HFF-Myc (cell line): ENCODE measurements at regions not wholly inside any gene's neighbourhood (a gene's known extent, or its start where the extent isn't known, plus 50 kb on each side); places are given as distances from the start of the nearest gene placed in this dataset.

Source experiments
- DNase-seq: peaks from one replicate; pipeline ENCODE4 v3.0.0-alpha.2; 2011; ENCODE audit warnings: low read depth; ENCODE audit errors: extremely low read depth
- H3K4me3 ChIP-seq: replicated peaks from 2 replicates; pipeline ENCODE4 v1.5.1; 2011; ENCODE audit warnings: low read depth, mild to moderate bottlenecking, control low read depth, low read length
- CTCF ChIP-seq: IDR thresholded peaks from 2 replicates; pipeline ENCODE4 v1.5.1; 2012; ENCODE audit warnings: mild to moderate bottlenecking, low read depth, low read length, control low read depth; ENCODE audit errors: missing control alignments

- DNase-seq = no peak
- no peak for TF ChIP-seq CTCF
- H3K4me3 ChIP-seq = no peak overlapping the region
These were observed 131.3 kb downstream of the C11orf91 start for GRCh38 chr11:33569333-33569732.

- no peak for TF ChIP-seq CTCF
- no peak for DNase-seq
- H3K4me3 ChIP-seq = no peak overlapping the region
These were observed 133.6 kb downstream of the C11orf91 start for GRCh38 chr11:33567004-33567403.

DNA sequence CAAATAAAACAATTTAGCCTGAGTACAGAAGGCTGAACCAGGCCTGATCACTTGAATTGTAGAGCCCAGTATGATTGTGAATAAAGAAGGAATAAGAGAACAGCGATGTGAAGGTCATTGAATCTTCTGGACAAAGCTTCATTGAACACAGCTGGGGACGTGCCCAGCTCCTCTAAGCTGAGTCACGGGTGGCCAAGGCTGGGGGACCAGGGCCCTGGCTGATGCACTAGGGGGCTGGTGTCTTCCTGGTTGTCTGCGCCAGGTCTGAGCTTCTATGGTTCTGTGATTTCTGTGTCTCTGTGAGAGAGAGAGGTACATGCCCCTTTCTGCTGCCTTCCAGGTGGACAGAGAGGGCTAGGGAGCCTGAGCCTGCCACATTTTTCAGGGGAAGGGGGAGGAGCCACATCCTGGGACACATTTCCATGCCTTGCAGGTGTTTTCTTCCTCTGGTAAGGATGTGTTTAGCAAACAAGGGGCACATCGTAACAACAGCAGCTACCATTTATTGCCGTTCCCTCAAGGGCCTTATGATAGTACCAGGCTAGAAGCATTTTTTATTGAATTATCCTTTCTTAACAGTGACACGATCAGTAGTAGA, 135.7 kb downstream of the C11orf91 start:
- H3K4me3 ChIP-seq = no peak overlapping the region
- TF ChIP-seq CTCF = no peak
- no peak for DNase-seq

- no peak for TF ChIP-seq CTCF
- DNase-seq = no peak
- no peak overlapping the region for H3K4me3 ChIP-seq
These were observed 139.9 kb downstream of the C11orf91 start for GRCh38 chr11:33560729-33561128.

DNA sequence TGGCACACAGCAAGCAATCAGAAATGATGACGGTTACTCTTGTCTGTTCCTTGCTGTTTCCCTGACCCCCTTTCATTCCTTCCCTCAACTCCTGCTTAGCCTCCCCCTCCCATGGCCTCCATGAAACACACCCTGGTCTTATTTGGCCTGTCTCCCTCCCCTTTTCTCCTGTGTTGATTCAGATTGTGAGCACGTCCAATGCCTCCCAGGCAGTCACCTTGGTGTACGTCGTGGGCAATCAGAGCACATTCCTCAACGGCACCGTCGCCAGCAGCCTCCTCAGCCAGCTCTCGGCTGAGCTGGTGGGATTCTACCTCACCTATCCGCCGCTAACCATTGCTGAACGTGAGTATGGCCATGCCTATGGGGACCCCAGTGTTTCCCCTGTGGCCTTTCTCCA, 141.1 kb downstream of the C11orf91 start:
- no peak for DNase-seq
- no peak overlapping the region for H3K4me3 ChIP-seq
- TF ChIP-seq CTCF = no peak

DNA sequence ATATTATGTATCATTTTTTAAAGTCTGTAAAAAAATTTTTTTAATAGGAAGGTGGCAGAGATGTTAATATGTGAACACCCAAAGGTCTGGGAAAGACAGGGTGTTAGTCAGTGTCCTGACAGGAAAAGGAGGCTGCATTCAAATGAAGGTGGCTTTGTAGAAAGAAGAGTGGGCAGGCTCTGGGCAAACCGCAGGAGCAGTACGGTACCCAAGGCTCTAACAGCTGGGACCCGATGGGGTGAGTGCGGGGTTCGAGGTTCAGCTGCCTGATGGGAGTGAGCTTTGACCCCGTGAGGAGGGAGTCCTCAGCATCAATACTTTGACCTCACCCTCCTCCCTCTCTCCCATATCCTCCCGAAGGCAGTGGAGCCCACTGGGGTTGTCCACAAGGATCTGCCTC, 142.5 kb downstream of the C11orf91 start:
- no peak overlapping the region for H3K4me3 ChIP-seq
- TF ChIP-seq CTCF = no peak
- no peak for DNase-seq

DNA sequence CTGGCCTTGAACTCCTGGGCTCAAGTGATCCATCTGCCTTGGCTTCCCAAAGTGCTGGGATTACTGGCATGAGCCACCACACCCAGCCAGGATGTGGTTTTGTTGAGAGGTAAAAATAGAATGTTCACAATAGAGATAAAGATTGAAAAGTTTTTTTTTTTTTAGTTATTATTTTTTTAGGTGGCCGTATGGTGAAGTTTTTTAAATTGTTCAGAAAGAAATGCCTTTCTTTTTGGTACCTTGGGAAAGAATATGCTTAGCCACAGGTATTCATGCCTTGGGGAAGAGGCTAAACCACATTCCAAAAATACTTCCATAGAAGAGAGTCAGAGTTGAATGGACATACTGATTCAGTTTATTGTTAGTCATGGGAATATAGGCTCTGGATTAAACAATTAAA, 143.4 kb downstream of the C11orf91 start:
- no peak for TF ChIP-seq CTCF
- H3K4me3 ChIP-seq = no peak overlapping the region
- DNase-seq = no peak
